HG03064 (cell line): ENCODE measurements at regions not wholly inside any gene's neighbourhood (a gene's known extent, or its start where the extent isn't known, plus 50 kb on each side); places are given as distances from the start of the nearest gene placed in this dataset.

Experiments
- ATAC-seq: cut with Tn5 transposase; IDR thresholded peaks from one replicate; pipeline ENCODE4 v1.9.1; 2021; ENCODE audit warnings: low read depth; ENCODE audit not compliant: unreplicated experiment

DNA sequence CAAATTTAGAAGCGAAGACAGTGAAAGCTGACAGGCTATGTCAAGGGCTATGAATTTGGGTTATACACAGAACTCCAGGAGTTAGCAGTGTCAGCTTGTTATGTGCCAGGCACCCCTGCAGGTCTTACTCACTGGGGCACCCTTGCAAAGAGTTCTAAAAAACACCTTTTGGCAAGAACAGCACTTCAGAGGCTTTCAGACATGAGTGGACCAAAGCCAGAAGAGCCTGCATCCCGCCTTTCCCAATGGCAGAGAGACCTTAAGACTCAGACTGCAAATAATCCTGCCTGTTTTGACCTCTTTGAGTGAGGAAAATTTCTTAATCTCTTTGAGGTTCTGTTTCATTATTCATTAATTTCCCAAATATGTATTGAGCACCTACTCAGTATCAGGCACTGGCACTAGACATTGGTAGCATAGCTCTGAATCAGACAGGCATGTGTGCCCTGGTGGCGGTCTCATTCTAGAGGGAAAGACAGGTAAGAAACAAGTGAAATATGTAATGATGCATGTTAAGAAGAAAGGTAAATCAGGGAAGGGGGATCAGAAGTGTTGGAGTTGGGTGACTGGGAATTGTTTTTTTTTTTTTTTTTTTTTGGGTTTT lies 280.0 kb downstream of the KBTBD8 start:
- ATAC-seq, result no peak

GRCh38 chr3:67286586-67286985 lies 288.5 kb downstream of the KBTBD8 start:
- no peak for ATAC-seq

GRCh38 chr3:67288466-67289106 lies 290.5 kb downstream of the KBTBD8 start:
- ATAC-seq, result no peak

GRCh38 chr3:67289626-67290025 lies 291.5 kb downstream of the KBTBD8 start:
- ATAC-seq, result no peak

DNA sequence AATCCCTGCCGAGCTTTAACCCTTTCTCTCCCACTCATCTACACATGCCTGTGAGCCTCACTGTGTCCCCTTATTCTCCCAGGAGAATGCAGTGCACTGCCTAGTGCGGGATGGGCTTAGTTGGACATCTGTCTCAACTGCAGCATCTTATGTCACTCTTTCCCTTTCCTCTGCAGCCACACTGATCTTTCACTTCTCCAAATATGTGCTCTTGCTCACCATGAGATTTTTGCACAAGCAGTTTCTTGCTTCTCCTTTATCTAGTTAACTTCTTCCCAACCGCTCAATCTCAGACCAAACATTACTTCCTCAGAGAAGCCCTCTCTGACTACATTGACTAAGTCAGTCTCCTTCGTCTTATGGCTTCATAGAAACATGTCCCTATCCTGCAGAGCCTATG lies 292.3 kb downstream of the KBTBD8 start:
- no peak for ATAC-seq

DNA sequence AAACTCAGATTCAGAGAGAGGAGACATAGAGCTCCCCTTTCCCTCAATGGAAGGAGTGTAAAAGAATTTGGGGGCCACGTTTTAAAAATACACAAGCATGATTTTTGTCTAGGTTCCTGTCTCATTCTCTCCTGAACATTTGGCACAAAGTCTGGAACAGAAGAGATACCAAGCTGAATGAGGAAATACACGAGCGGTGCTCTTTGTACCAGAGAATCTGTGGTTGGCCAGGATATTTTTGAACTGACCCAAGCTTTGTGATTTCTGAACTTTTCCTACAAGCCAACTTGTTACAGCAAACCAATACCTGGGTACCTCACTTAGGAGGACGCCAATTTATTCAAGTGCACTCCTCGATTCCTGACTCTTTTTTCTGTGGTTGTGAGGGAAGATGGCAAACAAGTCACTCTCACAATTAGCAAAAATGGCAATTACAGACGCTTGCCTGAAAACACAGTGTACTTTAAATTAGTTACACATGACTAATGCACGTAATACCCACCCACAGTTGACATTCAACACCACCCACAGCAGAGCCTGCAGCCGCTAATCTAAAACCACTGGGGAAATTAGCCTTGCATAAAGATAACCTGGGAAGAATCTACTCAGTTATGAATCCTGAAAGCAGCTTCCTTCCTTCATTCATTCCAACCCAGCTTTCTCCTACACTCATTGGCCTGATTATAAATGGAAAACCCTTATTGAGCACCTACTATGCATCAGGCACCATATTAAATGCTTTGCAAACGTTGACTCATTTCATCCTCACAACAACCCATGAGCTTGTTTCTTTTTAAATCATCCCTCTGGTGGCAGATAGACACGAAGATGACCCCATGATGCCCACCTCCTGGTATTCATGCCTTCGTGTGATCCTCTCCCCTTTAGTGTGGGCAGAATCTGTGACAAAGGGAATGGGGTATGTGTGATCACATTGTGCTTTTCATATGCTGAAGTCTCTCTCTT lies 293.5 kb downstream of the KBTBD8 start:
- ATAC-seq, result no peak

DNA sequence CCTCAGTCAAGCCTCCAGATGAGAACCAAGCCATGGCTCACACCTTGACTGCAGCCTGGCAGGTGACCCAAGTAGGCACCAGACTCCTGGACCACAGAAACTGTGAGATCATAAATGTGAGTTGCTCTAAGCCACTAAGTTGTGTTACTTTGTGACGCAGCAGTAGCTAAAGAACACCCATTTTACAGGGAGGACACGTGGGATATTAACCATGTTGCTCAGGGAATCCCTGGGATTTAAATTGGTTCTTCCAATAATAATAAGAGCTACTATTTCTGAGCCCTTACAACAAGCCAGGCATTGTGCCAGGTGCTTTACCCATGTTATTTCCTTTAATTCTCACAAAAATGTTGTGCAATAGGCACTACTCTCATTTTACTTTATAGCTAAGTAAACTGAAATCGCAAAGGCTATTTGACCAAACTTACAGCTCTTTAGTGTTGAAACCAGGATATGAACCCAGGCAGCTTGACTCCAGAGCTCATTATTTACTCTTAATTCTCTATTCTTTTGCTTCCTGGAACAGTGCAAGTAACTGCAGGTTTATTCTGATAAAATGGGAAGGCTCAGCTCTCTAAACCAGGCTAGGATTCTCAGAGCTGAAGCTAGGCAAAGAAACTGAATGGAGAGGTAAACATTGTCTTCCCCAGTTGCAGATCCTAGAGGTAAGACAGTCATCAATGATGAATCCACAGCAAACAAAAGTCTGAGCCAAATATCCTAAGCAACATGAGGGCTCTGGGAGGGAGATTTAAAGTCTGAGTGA lies 294.4 kb downstream of the KBTBD8 start:
- no peak for ATAC-seq

- ATAC-seq, result no peak
These were observed 296.2 kb downstream of the KBTBD8 start for GRCh38 chr3:67294341-67294740.

GRCh38 chr3:67296039-67296892 lies 298.2 kb downstream of the KBTBD8 start:
- ATAC-seq, result no peak

DNA sequence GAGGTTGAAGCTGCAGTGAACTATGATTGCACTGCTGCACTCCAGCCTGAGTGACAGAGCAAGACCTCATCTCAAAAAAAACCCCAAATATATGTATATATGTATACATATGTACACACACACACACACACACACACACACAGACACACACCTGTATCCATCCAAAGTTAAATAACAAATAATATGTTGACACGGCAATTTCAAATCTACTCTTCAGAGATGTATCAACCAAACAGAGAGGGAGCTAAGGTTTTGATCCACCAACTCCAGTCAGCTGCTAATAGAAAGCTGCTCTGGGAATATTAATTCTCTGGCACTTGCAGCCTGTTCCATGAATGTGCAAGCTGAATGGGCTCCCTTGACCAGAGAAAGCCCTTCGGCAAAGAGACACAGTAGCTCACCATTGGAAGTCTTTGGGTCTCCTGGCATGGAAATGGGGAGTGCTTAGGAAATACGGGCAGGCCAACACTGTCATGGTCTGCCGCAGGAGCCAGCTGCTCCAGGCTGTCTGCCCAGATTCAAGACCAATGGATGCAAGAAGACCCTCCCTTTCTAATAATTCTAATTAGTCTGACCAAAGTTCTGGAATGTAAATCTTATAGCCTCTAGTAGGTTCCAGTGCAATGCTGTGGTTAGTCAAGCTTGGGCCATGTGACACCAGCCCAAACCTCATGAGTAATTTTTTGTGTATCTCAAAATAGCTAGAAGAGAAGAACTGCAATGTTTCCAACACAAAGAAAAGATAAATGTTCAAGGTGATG lies 299.8 kb downstream of the KBTBD8 start:
- ATAC-seq, result no peak

GRCh38 chr3:67301556-67301955 lies 303.4 kb downstream of the KBTBD8 start:
- no peak for ATAC-seq

GRCh38 chr3:67302489-67302888 lies 304.4 kb downstream of the KBTBD8 start:
- ATAC-seq, result no peak

DNA sequence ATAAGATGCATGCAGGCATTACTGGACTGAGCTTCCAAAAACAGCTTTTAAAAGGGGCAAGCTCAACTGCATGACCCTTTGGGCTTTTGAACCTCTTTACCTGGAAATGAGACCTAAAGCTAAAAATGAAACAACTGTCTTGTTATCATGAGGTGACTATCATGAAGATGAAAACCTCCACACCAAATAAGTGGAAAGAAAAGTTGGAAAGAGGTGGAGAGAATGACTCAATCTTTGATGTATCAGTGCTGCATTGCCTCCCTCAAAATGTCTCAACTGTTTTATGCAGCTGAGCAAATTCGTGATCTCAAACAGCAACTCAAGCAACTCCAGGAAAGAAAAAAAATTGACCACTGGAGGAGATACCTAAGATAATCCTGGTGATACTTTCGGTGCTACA lies 307.1 kb downstream of the KBTBD8 start:
- no peak for ATAC-seq

- no peak for ATAC-seq
These were observed 307.8 kb downstream of the KBTBD8 start for GRCh38 chr3:67305922-67306321.

DNA sequence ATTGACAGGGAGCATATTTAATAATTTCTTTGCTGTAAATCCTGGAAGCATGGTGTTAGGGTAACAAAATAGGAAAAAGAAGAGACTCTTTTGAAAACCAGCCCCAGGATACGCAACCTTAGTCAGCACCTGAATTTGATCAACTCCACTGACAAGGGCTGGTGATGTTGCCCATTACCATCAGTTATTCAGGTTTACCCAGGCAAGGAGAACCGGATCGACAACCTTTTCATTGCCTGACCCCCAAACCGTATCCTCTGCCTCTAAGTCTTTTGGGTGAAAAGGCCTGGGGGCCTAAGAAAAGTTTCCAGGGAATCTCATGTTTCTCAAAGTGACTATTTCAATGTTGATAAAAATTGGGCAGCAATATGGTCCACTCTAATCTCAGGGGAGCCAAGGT lies 313.3 kb downstream of the KBTBD8 start:
- ATAC-seq, result no peak

GRCh38 chr3:67312155-67312554 lies 314.0 kb downstream of the KBTBD8 start:
- ATAC-seq, result no peak

DNA sequence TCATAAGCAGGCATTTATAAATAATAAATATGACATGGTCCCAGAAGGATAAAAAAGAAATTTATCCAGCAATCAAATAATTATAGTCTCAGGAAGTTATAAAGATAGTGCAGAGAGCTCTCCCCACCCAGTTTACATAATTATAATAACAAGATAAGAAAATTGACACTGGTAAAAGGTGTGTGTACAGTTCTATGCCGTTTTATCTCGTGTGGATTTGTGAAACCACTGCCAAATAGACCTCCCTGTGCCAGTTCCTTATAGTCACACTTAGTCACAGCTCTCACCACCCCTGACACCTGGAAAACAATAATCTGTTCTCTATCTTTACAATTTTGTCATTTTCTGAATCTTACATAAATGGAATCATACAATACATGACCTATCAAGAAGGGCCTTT lies 320.1 kb downstream of the KBTBD8 start:
- no peak for ATAC-seq

DNA sequence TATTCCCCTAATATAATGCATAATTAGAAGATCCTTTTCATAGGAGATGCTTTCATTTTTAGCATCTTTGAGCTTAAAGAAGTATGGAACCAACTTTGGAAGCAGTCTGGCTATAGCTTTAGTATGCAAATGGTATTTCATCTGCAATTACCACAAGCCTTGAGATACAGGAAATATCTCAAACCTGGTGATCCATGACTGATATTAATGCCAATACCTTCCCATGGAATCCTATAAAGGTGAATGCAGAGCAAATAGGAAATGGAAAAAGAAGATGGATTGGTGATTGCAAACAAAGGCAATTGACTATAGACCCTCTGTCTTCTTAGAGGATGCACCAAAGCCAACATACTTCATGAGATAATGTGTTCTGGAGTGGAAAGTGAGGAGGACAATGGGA lies 326.4 kb downstream of the KBTBD8 start:
- no peak for ATAC-seq
